ENCODE measurements at regions not wholly inside any gene's neighbourhood (a gene's known extent, or its start where the extent isn't known, plus 50 kb on each side); places are given as distances from the start of the nearest gene placed in this dataset.
"Not testable (repeated sequence)": the region's sequence is repeated elsewhere in the genome, so short reads cannot be mapped to it uniquely, and the experiment has no call there.

DNA sequence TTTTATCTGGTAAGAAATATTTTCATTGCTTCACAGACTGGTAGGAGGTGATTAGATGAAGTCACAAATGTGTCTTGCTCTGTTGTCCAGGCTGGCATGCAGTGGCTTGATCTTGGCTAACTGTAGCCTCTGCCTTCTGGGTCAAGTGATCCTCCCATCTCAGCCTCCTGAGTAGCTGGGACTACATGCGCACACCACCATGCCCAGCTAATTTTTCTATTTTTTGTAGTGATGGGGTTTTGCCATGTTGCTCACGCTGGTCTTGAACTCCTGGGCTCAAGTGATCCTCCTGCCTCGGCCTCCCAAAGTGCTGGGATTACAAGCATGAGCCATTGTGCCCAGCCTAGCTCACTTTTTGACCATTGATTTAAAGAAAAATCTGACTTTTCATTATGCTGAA lies 257.9 kb downstream of the GOLGA6L6 start:
- H3K4me2 ChIP-seq (ENCODE audit: insufficient read depth in 1 of 2, low read depth in 2 of 2, low read length in 2 of 2); H3K23ac ChIP-seq (ENCODE audit: insufficient read length); H2AK5ac ChIP-seq (ENCODE audit: low read depth, low read length); H3K27ac ChIP-seq (ENCODE audit: low read depth, low read length); H3K4me3 ChIP-seq (ENCODE audit: extremely low read depth in 1 of 4, insufficient read depth in 2 of 4, low read depth in 3 of 4, low read length in 4 of 4); H3K79me1 ChIP-seq (ENCODE audit: low read depth, low read length); H3K27me3 ChIP-seq (replicated peaks in 1 of 4; ENCODE audit: control insufficient read depth in 3 of 4, extremely low read depth in 1 of 4, insufficient read depth in 3 of 4, low read length in 3 of 4); H3K23me2 ChIP-seq (ENCODE audit: low read depth, low read length); H3K18ac ChIP-seq (ENCODE audit: extremely low read depth, low read length); H4K8ac ChIP-seq (ENCODE audit: extremely low read depth, insufficient read depth, low read length); H2BK5ac ChIP-seq (ENCODE audit: low read depth, low read length); POLR2A ChIA-PET (ENCODE audit: partially characterized antibody); H4K20me1 ChIP-seq (replicated peaks in 1 of 2; ENCODE audit: control insufficient read depth in 1 of 2, insufficient read depth in 2 of 2, low read length in 2 of 2); H3K56ac ChIP-seq (replicated peaks; ENCODE audit: insufficient read length, low read depth, low read length); H4K91ac ChIP-seq (replicated peaks; ENCODE audit: insufficient read length, low read length); CTCF ChIA-PET (ENCODE audit: partially characterized antibody); H3K14ac ChIP-seq (ENCODE audit: insufficient read length); FAIRE-seq; H4K5ac ChIP-seq (ENCODE audit: insufficient read length, low read depth, low read length); H3K4ac ChIP-seq (replicated peaks; ENCODE audit: insufficient read length, low read depth, low read length); H2BK20ac ChIP-seq (ENCODE audit: low read length); H2BK12ac ChIP-seq (ENCODE audit: low read depth, low read length); H3K36me3 ChIP-seq (ENCODE audit: control insufficient read depth in 2 of 4, insufficient read depth in 4 of 4, low read length in 3 of 4); DNase-seq (ENCODE audit: low read depth in 1 of 2, low spot score in 2 of 2); H2AFZ ChIP-seq (ENCODE audit: low read length); H3K4me1 ChIP-seq (replicated peaks in 1 of 4; ENCODE audit: control insufficient read depth in 3 of 4, insufficient read depth in 4 of 4, low read length in 3 of 4); H2BK15ac ChIP-seq (ENCODE audit: low read length); H3K79me2 ChIP-seq (ENCODE audit: control insufficient read depth in 1 of 2, insufficient read depth in 2 of 2, low read length in 2 of 2); H2BK120ac ChIP-seq (replicated peaks; ENCODE audit: low read depth, low read length); H3K9ac ChIP-seq (replicated peaks in 1 of 4; ENCODE audit: extremely low read depth in 1 of 4, low read depth in 3 of 4, low read length in 3 of 4): not testable (repeated sequence)
- 67% methylated on average over 3 of the region's 3 CpGs; no CpG with 5 or more reads in 1 of the 2 experiments for WGBS, 2 experiments (ENCODE audit: extremely low coverage in 1 of 2, insufficient coverage in 1 of 2, insufficient read length in 1 of 2, insufficient replicate concordance in 2 of 2, low coverage in 1 of 2, low lambda C conversion rate in 2 of 2, missing lambda C conversion rate in 1 of 2)
- peaks cover 20 to 60% of the 10 kb centered on the region in 2 experiments; a peak in 3 of 4 replicates for H3K9me3 ChIP-seq (ENCODE audit: insufficient read depth in 2 of 2, low read depth in 1 of 2, low read length in 1 of 2)

GRCh38 chr15:20282491-20282943 lies 259.1 kb downstream of the GOLGA6L6 start:
- H3K27me3 ChIP-seq (replicated peaks in 1 of 4; ENCODE audit: control insufficient read depth in 3 of 4, extremely low read depth in 1 of 4, insufficient read depth in 3 of 4, low read length in 3 of 4); H3K4me1 ChIP-seq (replicated peaks in 1 of 4; ENCODE audit: control insufficient read depth in 3 of 4, insufficient read depth in 4 of 4, low read length in 3 of 4); H3K56ac ChIP-seq (replicated peaks; ENCODE audit: insufficient read length, low read depth, low read length); H2BK20ac ChIP-seq (ENCODE audit: low read length); H2BK15ac ChIP-seq (ENCODE audit: low read length); DNase-seq (ENCODE audit: low read depth in 1 of 2, low spot score in 2 of 2); H4K20me1 ChIP-seq (replicated peaks in 1 of 2; ENCODE audit: control insufficient read depth in 1 of 2, insufficient read depth in 2 of 2, low read length in 2 of 2); H3K4ac ChIP-seq (replicated peaks; ENCODE audit: insufficient read length, low read depth, low read length); H4K5ac ChIP-seq (ENCODE audit: insufficient read length, low read depth, low read length); POLR2A ChIA-PET (ENCODE audit: partially characterized antibody); H3K23ac ChIP-seq (ENCODE audit: insufficient read length); H3K9ac ChIP-seq (replicated peaks in 1 of 4; ENCODE audit: extremely low read depth in 1 of 4, low read depth in 3 of 4, low read length in 3 of 4); H3K18ac ChIP-seq (ENCODE audit: extremely low read depth, low read length); H3K79me1 ChIP-seq (ENCODE audit: low read depth, low read length); H3K4me2 ChIP-seq (ENCODE audit: insufficient read depth in 1 of 2, low read depth in 2 of 2, low read length in 2 of 2); H2BK12ac ChIP-seq (ENCODE audit: low read depth, low read length); H3K79me2 ChIP-seq (ENCODE audit: control insufficient read depth in 1 of 2, insufficient read depth in 2 of 2, low read length in 2 of 2); H3K4me3 ChIP-seq (ENCODE audit: extremely low read depth in 1 of 4, insufficient read depth in 2 of 4, low read depth in 3 of 4, low read length in 4 of 4); H3K36me3 ChIP-seq (ENCODE audit: control insufficient read depth in 2 of 4, insufficient read depth in 4 of 4, low read length in 3 of 4); H2AFZ ChIP-seq (ENCODE audit: low read length); CTCF ChIA-PET (ENCODE audit: partially characterized antibody); FAIRE-seq; H3K23me2 ChIP-seq (ENCODE audit: low read depth, low read length); H3K27ac ChIP-seq (ENCODE audit: low read depth, low read length); H2BK5ac ChIP-seq (ENCODE audit: low read depth, low read length); H3K14ac ChIP-seq (ENCODE audit: insufficient read length); H2AK5ac ChIP-seq (ENCODE audit: low read depth, low read length); H2BK120ac ChIP-seq (replicated peaks; ENCODE audit: low read depth, low read length); H4K91ac ChIP-seq (replicated peaks; ENCODE audit: insufficient read length, low read length): not testable (repeated sequence)
- WGBS, 2 experiments (ENCODE audit: extremely low coverage in 1 of 2, insufficient coverage in 1 of 2, insufficient read length in 1 of 2, insufficient replicate concordance in 2 of 2, low coverage in 1 of 2, low lambda C conversion rate in 2 of 2, missing lambda C conversion rate in 1 of 2) = 93% methylated on average over 29 of the region's 29 CpGs; no CpG with 5 or more reads in 1 of the 2 experiments
- Histone ChIP-seq H3K9me3 (ENCODE audit: insufficient read depth in 2 of 2, low read depth in 1 of 2, low read length in 1 of 2) (peaks cover 17 to 57% of the 10 kb centered on the region in 2 experiments; a peak in 3 of 4 replicates), H4K8ac (ENCODE audit: extremely low read depth, insufficient read depth, low read length) (peak overlapping the region; percentile 35; the same call in 1 of the 2 replicates)
